GM19023 (cell line): ENCODE measurements at regions not wholly inside any gene's neighbourhood (a gene's known extent, or its start where the extent isn't known, plus 50 kb on each side); places are given as distances from the start of the nearest gene placed in this dataset.

ENCODE experiments used
- ATAC-seq: cut with Tn5 transposase; IDR thresholded peaks from one replicate; pipeline ENCODE4 v1.9.1; 2021; ENCODE audit warnings: mild to moderate bottlenecking, moderate library complexity; ENCODE audit not compliant: unreplicated experiment

GRCh38 chr12:77504466-77504865 is 326.2 kb upstream of the NAV3 start:
- ATAC-seq: no peak

- ATAC-seq: no peak
Observed at GRCh38 chr12:77500089-77500488, 330.6 kb upstream of the NAV3 start.

GRCh38 chr12:77497647-77498046 is 333.0 kb upstream of the NAV3 start:
- ATAC-seq: no peak

- no peak for ATAC-seq
Observed at GRCh38 chr12:77496714-77497113, 334.0 kb upstream of the NAV3 start.

GRCh38 chr12:77494296-77494695 is 336.4 kb upstream of the NAV3 start:
- ATAC-seq: no peak

GRCh38 chr12:77493302-77494168 is 337.2 kb upstream of the NAV3 start:
- ATAC-seq: no peak

- no peak for ATAC-seq
Observed at GRCh38 chr12:77492536-77492935, 338.2 kb upstream of the NAV3 start.

GRCh38 chr12:77489331-77489970 is 341.2 kb upstream of the NAV3 start:
- no peak for ATAC-seq

GRCh38 chr12:77488041-77488620 is 342.6 kb upstream of the NAV3 start:
- ATAC-seq: no peak

GRCh38 chr12:77486872-77487271 is 343.8 kb upstream of the NAV3 start:
- no peak for ATAC-seq

- no peak for ATAC-seq
Observed at GRCh38 chr12:77485961-77486854, 344.5 kb upstream of the NAV3 start.

GRCh38 chr12:77481687-77482086 is 349.0 kb upstream of the NAV3 start:
- ATAC-seq: no peak

- ATAC-seq: no peak
Observed at GRCh38 chr12:77477907-77478533, 352.7 kb upstream of the NAV3 start.

- ATAC-seq: no peak
Observed at GRCh38 chr12:77471801-77472200, 358.9 kb upstream of the NAV3 start.

GRCh38 chr12:77469578-77470333 is 360.9 kb upstream of the NAV3 start:
- ATAC-seq: no peak

GRCh38 chr12:77442633-77443032 is 377.3 kb upstream of the E2F7 start:
- no peak for ATAC-seq

- ATAC-seq: no peak
Observed at GRCh38 chr12:77439749-77440148, 374.4 kb upstream of the E2F7 start.

GRCh38 chr12:77438644-77439043 is 373.3 kb upstream of the E2F7 start:
- ATAC-seq: no peak

GRCh38 chr12:77437206-77437605 is 371.8 kb upstream of the E2F7 start:
- ATAC-seq: no peak
